ENCODE measurements at regions not wholly inside any gene's neighbourhood (a gene's known extent, or its start where the extent isn't known, plus 50 kb on each side); places are given as distances from the start of the nearest gene placed in this dataset.

- no peak for ATAC-seq
- RAD21 ChIA-PET (ENCODE audit: low non-redundant PET in 1 of 2, low total read pairs in 2 of 2, uncharacterized antibody in 2 of 2, unreplicated experiment in 2 of 2): no interaction called here
- Histone ChIP-seq H3K4me2 (ENCODE audit: low read length) (no peak overlapping the region), H3K36me3 (ENCODE audit: control insufficient read depth in 1 of 2, insufficient read depth in 2 of 2, low read length in 2 of 2) (no peaks in the 10 kb centered on the region), H3K27me3 (ENCODE audit: insufficient read depth, low read length) (no peaks in the 10 kb centered on the region), H3K27ac (ENCODE audit: low read depth, low read length) (no peak overlapping the region), H3K79me2 (ENCODE audit: insufficient read depth, low read length) (no peaks in the 10 kb centered on the region), H3K9ac (ENCODE audit: low read length) (no peak overlapping the region), H3K9me3 (ENCODE audit: control insufficient read depth in 1 of 2, insufficient read depth in 1 of 2, low read depth in 1 of 2, low read length in 2 of 2) (peaks cover 5 to 17% of the 10 kb centered on the region in 2 experiments; a peak in 2 of 4 replicates), H3K4me1 (ENCODE audit: control insufficient read depth in 1 of 2, insufficient read depth in 2 of 2, low read length in 2 of 2) (no peaks in the 10 kb centered on the region), H4K20me1 (ENCODE audit: insufficient read depth) (no peaks in the 10 kb centered on the region), H2AFZ (ENCODE audit: low read depth, low read length, poor library complexity, severe bottlenecking) (no peak overlapping the region), H3K9me2 (ENCODE audit: insufficient read depth) (no peaks in the 10 kb centered on the region), H3K4me3 (replicated peaks in 1 of 2; ENCODE audit: low read depth in 1 of 2, low read length in 2 of 2) (no peak overlapping the region)
- TF ChIP-seq ATF3 (IDR thresholded peaks at IDR 0.05) (no peak), SP1 (IDR thresholded peaks at IDR 0.05; ENCODE audit: low read depth) (no peak), EZH2phosphoT487 (IDR thresholded peaks at IDR 0.05; ENCODE audit: borderline replicate concordance) (no peak), RAD21 (IDR thresholded peaks at IDR 0.05; ENCODE audit: low read depth) (no peak), CTCF (IDR thresholded peaks at IDR 0.05 in 2 of 3, conservative IDR thresholded peaks at IDR 0.05 in 1 of 3; ENCODE audit: borderline replicate concordance in 1 of 3, insufficient read depth in 1 of 3, low read depth in 2 of 3, low read length in 2 of 3) (no peak), SRF (IDR thresholded peaks at IDR 0.05; ENCODE audit: low read depth) (no peak), SIN3A (IDR thresholded peaks at IDR 0.05; ENCODE audit: low read depth) (no peak), POLR2A (IDR thresholded peaks at IDR 0.05; ENCODE audit: borderline replicate concordance, extremely low read depth, insufficient read depth, insufficient read length) (no peak), EZH2 (IDR thresholded peaks at IDR 0.05) (no peak), TCF7L2 (IDR thresholded peaks at IDR 0.05; ENCODE audit: borderline replicate concordance, extremely low read depth, insufficient read depth, insufficient read length) (no peak), ELF1 (IDR thresholded peaks at IDR 0.05; ENCODE audit: borderline replicate concordance, low read depth) (no peak), REST (IDR thresholded peaks at IDR 0.05; ENCODE audit: low read depth) (no peak)
- intact Hi-C loops (cut with micrococcal nuclease): no loop called here
- CTCF ChIA-PET: no interaction called here
- DNase-seq (ENCODE audit: low read depth, low spot score): no peak
- POLR2A ChIA-PET: no interaction called here
- no TSS peak for BruUV-seq (replicated peaks)
Observed at GRCh38 chr18:73660931-73661856, 486.4 kb downstream of the FBXO15 start.
